NCI-H82 treated with DMSO at 0.1 percent for 48 hours (cell line): ENCODE measurements at regions not wholly inside any gene's neighbourhood (a gene's known extent, or its start where the extent isn't known, plus 50 kb on each side); places are given as distances from the start of the nearest gene placed in this dataset.
"Not testable (repeated sequence)": the region's sequence is repeated elsewhere in the genome, so short reads cannot be mapped to it uniquely, and the experiment has no call there.

Source experiments
- DNase-seq: peaks from one replicate; lab custom pipeline; 2025; ENCODE audit not compliant: unreplicated experiment; lab: John Stamatoyannopoulos, UW

- DNase-seq: peak; percentile 8
These were observed 187.5 kb upstream of the PDE10A start for GRCh38 chr6:165850434-165851019.

DNA sequence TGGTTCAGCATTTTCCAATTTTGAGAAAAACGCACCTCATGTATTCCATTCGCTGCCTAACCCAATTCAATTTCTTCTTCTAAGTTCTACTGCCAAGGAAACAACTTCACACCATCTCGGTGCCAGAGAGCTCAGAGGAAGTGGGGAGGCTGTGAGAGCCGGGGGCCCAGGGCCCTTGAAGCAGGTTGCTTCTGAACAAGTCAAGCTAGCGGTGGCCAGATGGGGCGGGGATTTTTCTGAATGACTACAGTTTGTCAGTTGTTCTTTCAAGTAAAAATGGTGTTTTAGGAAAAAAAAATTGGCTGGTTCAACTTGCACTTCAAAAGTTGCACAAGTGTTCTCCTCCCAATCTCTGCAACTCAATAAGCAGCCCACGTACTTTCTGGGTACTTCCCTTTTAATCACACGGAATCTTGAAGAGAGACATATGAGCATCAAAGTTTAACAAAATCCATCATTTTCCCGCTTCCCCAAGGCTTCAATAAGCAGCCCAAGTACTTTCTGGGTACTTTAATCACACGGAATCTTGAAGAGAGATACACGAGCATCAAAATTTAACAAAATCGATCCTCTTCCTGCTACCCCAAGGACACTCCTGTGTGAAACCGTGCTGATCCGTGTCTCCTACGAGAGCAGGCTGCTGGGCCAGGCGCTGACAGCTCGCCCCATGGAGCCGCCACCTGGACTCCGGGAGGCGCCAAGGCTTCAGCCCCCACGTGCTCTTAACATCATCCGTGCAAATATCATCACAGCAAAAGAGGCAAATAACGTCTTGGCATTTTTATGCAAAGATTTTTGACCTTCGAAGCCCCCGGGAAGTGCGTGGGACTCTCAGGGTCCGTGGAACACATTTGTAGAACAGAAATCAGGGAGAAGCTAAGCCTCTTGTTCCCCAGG lies 186.7 kb upstream of the PDE10A start:
- no peak for DNase-seq

- DNase-seq: no peak
These were observed 185.0 kb upstream of the PDE10A start for GRCh38 chr6:165848086-165848426.

DNA sequence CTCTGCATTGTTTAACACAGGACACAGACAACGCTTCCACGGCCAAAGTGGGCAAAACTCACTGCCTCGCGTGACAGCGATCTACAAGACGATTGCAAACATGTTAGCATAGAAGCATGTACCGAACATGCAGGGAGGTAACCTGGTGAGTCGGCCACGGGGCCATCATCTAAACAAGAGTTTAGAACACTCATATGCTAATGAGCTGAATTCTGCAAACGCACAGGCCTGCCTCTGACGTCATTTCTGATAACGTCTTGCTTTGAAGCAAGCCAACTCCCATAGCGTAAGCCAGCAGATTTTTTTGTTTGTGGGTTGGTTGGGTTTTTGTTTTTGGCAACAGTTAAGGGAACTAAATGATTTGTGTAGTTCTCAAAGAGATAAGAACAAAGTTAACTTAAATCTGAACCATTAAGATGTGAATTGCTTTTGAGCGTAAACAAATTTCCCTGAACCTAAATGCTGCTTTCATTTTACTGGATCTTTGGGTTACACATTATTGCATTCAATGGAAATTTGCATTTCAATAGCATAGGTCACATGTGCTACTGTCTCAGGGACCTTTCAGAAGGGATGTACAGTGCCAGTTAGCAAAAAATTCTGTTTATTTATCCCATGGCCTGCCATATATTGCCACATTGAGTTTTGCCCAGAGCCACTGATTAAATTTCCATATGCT lies 184.5 kb upstream of the PDE10A start:
- no peak for DNase-seq

GRCh38 chr6:165846123-165846966 lies 183.3 kb upstream of the PDE10A start:
- no peak for DNase-seq

- DNase-seq: no peak
These were observed 182.5 kb upstream of the PDE10A start for GRCh38 chr6:165845493-165845892.

DNA sequence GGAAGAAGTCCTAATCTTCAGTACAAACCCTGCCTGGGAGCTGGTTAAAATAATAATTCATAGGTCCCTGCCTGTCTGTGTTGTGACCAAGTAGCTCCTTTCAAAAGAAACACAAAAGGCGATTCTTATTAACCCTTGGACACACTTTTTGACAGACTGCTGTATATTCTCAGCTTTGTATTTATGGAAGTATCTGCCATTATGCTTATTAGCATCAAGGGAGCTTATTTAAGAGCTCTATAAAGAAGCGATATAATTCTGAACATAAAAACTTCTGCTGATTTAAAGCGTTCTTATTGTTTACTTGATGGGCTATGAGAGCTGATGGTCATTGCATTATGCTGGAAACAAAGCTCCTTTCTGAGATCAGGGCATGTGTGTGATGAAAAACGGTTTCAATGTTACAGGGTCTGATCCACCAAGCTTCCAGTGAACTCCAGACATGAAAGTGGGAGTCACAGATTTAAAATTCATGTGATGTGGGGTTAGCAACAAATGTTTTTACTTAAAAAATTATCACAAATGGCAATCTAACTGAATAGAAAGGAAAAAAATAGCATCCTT lies 181.8 kb upstream of the PDE10A start:
- no peak for DNase-seq

DNA sequence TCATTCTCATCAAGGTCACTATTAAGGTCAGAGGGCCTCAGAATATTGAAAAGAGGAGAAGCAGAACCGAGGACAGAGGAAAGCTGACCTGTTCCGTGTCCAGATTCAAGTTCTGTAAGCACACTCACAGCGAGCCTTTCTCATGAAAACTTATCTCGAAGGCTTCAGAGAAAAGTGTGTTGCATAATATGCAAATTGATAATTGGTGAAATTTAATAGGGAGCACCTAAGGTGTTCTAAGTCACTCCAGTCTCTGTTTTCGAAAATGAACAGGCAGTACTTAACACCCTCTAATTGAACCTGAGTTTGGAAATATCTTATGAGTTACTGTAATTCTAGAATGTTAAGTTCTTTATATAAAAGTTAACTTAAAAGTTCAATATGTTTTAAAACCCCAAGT lies 181.2 kb upstream of the PDE10A start:
- DNase-seq: no peak

DNA sequence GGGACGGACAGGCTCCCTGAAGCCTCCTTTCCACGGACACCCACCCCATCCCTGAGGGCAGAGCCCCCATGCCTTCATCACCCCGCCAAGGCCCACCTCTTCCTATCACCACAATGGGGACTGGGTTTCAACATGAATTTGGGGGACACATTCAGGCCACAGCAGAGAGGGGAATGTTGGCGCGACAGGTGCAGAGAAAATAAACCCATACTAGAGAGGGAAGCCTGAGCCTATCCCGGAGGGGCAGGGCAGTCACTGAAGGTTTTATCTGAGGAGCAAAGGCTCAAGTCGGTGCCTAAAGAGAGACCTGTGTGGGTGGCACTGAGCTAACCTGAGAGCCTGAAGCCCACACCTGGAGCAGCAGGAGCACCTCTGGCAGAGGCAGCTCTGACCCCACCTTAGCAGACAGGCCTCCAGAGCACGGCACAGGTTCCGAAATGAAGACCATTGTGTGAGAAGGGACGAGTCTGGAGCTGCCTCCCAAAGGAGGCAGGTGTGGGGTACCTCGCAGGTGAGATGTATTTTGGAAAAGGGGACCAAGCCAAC lies 180.6 kb upstream of the PDE10A start:
- no peak for DNase-seq

- DNase-seq: no peak
These were observed 180.1 kb upstream of the PDE10A start for GRCh38 chr6:165843121-165843520.

- no peak for DNase-seq
These were observed 179.4 kb upstream of the PDE10A start for GRCh38 chr6:165842281-165842936.

DNA sequence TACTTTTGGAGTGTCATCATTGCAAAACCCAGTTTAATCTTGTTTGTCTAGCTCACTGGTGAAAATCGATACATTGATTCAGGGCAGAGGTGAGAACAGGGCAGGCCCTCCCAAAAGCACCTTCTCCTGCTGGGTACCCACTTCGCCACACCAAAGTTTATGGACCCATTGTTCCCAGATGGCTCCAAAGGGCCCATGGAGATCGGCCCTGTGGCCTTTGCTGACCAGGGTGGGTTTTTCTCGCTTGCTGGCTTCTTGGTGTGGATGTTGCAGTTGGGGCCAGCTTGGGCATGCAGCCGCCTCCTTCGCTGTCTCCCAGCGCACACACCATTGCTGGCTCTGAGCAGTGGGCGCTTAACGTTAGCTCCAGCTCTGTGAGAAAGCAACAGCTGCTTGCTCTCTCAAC lies 178.1 kb upstream of the PDE10A start:
- no peak for DNase-seq

- DNase-seq: no peak
These were observed 175.1 kb upstream of the PDE10A start for GRCh38 chr6:165837948-165838745.

- not testable (repeated sequence) for DNase-seq
These were observed 173.6 kb upstream of the PDE10A start for GRCh38 chr6:165836648-165837047.

DNA sequence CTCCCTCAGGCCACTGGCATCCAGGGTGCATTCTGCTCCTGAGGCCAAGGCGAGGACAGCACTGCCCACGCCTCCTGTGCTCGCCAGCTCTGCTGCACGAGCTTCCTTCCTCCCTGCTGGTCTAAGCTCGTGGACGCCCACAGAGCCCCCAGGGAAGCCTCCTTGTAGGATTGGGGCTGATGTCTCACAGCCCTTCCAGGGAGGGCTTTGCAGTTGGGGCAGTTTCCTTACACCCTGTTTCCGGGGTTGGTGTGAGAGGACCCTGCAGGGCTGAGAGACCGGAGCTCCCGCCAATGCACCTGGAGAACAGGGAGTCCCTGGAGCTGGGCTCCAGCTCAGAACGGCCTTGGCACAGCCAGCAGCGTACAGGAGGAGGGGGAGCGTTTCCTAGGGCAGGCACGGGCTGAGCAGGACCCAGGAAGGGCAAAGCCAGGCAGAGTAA lies 172.4 kb upstream of the PDE10A start:
- DNase-seq: no peak

DNA sequence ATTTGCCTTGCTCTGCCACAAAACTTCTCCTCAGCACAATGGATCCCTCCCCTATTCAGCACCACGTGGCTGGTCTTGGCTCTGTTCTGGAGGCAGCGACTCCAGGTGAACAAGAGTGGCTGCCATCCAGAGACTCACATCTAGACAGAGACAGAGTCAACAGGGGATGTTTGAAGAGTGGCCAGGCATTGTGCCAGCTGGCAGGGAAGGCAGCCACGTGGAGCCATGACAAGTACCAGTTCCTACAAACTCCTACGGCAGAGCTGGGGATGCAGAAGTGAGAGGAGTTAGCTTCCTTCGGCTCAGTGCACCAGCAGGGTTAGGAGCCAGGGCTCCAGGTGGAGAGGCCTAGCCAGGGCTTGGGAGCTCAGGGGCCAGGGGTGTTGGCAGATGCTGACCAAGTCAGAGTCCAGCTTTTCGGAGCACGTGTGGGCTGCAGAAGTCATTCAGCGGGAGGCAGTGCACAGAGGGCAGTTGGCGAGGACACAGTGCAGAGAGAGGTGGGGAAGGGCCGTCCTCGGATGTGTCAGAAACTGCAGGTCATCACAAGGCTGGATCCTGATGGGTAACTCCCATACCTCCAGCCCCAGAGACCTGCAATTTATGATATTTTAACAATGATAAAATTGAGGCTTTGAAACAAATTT lies 171.7 kb upstream of the PDE10A start:
- no peak for DNase-seq

GRCh38 chr6:165833355-165833754 lies 170.3 kb upstream of the PDE10A start:
- no peak for DNase-seq

DNA sequence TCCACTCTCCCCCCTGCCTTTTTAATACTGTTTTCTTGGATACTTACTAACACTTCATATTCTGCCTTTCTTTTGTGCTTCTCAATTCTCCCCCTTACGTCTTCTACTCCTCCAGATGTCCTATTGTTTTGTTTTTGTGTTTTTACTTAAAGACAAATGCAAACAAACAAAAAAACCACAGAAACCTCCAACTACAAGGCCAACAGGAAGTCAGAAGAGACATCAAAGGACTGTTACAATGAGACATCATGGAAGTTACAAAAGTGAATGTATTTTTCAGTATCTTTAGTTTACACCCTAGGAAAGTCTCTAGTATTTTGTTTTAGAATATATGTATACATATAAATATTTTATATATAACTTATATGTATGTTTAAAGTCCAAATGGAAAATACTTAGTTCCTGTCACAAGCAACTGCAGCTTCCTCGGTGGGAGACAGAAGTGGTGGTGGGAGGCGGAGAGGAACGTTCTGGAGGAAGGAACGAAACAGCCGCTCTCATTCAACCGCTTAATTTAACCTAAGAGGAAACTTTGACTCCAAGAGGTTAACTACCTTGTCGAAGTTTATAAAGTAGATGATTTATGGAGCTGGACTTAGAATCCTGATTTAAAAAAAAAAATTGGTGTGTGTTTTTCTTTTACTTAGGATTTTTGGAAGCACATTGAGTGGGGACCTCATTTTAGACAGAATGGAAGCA lies 168.9 kb upstream of the PDE10A start:
- DNase-seq: no peak
